ENCODE measurements at regions not wholly inside any gene's neighbourhood (a gene's known extent, or its start where the extent isn't known, plus 50 kb on each side); places are given as distances from the start of the nearest gene placed in this dataset.
"Not testable (repeated sequence)": the region's sequence is repeated elsewhere in the genome, so short reads cannot be mapped to it uniquely, and the experiment has no call there.

GRCh38 chr10:9103301-9103700 lies 1048.8 kb downstream of the GATA3 start:
- TF ChIP-seq POLR2A (IDR thresholded peaks at IDR 0.05) (no peak), CTCF (IDR thresholded peaks at IDR 0.05) (no peak)
- H3K4me1 ChIP-seq, result no peaks in the 10 kb centered on the region

GRCh38 chr10:9111976-9112375 lies 1057.5 kb downstream of the GATA3 start:
- Histone ChIP-seq H3K27ac (no peak overlapping the region), H3K36me3 (no peaks in the 10 kb centered on the region), H3K9me3 (no peaks in the 10 kb centered on the region), H3K4me3 (no peak overlapping the region), H3K4me1 (no peaks in the 10 kb centered on the region), H3K27me3 (no peaks in the 10 kb centered on the region)
- no peak for DNase-seq
- no peak for TF ChIP-seq CTCF (IDR thresholded peaks at IDR 0.05)
- no peak for TF ChIP-seq POLR2A (IDR thresholded peaks at IDR 0.05)

More at GRCh38 chr10:9103301-9103700, 1048.8 kb downstream of the GATA3 start:
- no peaks in the 10 kb centered on the region for H3K36me3 ChIP-seq
- no peak for DNase-seq
- no peak overlapping the region for H3K4me3 ChIP-seq
- no peaks in the 10 kb centered on the region for H3K27me3 ChIP-seq
- no peaks in the 10 kb centered on the region for H3K9me3 ChIP-seq
- no peak overlapping the region for H3K27ac ChIP-seq

GRCh38 chr10:9126728-9127127 lies 1072.2 kb downstream of the GATA3 start:
- no peaks in the 10 kb centered on the region for H3K9me3 ChIP-seq
- no peaks in the 10 kb centered on the region for H3K36me3 ChIP-seq
- no peaks in the 10 kb centered on the region for H3K27me3 ChIP-seq
- H3K27ac ChIP-seq, result no peak overlapping the region
- no peak overlapping the region for H3K4me3 ChIP-seq
- DNase-seq, result no peak
- H3K4me1 ChIP-seq, result no peaks in the 10 kb centered on the region
- TF ChIP-seq POLR2A (IDR thresholded peaks at IDR 0.05), result no peak
- TF ChIP-seq CTCF (IDR thresholded peaks at IDR 0.05), result no peak

GRCh38 chr10:9137368-9137767 lies 1082.9 kb downstream of the GATA3 start:
- TF ChIP-seq POLR2A (IDR thresholded peaks at IDR 0.05), result no peak
- TF ChIP-seq CTCF (IDR thresholded peaks at IDR 0.05), result no peak
- Histone ChIP-seq H3K9me3 (no peaks in the 10 kb centered on the region), H3K27ac (no peak overlapping the region), H3K36me3 (no peaks in the 10 kb centered on the region), H3K27me3 (no peaks in the 10 kb centered on the region), H3K4me1 (no peaks in the 10 kb centered on the region), H3K4me3 (no peak overlapping the region)
- DNase-seq, result no peak

- H3K27me3 ChIP-seq, result not testable (repeated sequence)
Observed at GRCh38 chr10:9138829-9139228, 1084.3 kb downstream of the GATA3 start.

GRCh38 chr10:9140373-9140772 lies 1085.9 kb downstream of the GATA3 start:
- H3K27me3 ChIP-seq, result no peaks in the 10 kb centered on the region
- no peak overlapping the region for H3K27ac ChIP-seq
- H3K36me3 ChIP-seq, result no peaks in the 10 kb centered on the region
- H3K4me3 ChIP-seq, result no peak overlapping the region
- no peak for TF ChIP-seq CTCF (IDR thresholded peaks at IDR 0.05)
- TF ChIP-seq POLR2A (IDR thresholded peaks at IDR 0.05), result no peak
- no peaks in the 10 kb centered on the region for H3K9me3 ChIP-seq
- H3K4me1 ChIP-seq, result no peaks in the 10 kb centered on the region
- no peak for DNase-seq

More at GRCh38 chr10:9138829-9139228, 1084.3 kb downstream of the GATA3 start:
- not testable (repeated sequence) for DNase-seq, H3K4me1 ChIP-seq, H3K4me3 ChIP-seq, H3K9me3 ChIP-seq, H3K27ac ChIP-seq, H3K36me3 ChIP-seq
